ENCODE measurements at regions not wholly inside any gene's neighbourhood (a gene's known extent, or its start where the extent isn't known, plus 50 kb on each side); places are given as distances from the start of the nearest gene placed in this dataset.

- TF ChIP-seq EP300 (IDR thresholded peaks at IDR 0.05) (no peak), CTCF (IDR thresholded peaks at IDR 0.05) (no peak)
These were observed 125.9 kb downstream of the FAM53A start for GRCh38 chr4:1558205-1558604.
